ENCODE measurements at regions not wholly inside any gene's neighbourhood (a gene's known extent, or its start where the extent isn't known, plus 50 kb on each side); places are given as distances from the start of the nearest gene placed in this dataset.

DNA sequence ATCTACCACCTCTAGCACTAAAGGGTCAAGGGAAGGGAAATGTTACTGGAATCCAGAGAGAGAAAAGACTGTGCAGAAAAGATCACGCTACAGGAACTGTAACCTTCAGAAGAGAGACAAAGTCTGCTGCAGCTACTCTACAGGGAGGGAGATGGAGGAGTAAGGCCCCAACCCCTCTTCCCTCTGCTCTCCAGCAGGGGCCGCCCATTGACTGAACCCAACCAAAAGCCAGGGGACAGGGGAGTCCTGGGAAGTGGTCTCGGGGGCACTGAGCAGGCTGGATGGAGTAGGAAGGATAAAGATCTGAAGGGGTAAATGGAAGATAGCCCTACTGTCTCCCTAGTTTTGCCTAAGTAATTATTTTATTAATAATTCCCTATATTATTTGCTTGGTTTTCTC lies 72.8 kb upstream of the NR5A2 start:
- no peak for DNase-seq

DNA sequence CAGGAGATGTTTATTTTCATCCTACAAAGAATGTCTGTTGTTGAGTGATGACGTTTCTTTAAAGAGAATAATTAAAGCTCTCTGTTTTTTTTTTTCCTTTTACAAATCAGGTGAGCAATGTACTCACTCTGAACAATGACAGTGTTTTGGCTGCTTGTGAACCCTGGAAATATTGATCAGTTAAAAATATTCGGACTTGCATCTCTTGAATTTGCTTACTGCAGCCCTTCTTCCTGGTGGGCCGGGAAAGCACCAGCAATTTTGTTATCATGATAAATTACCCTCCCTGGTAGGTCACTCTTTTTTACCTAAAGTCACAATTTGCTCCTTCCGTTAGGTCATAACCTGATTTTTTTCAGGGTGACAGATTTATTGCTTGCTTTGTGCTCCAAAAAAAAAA lies 72.3 kb upstream of the NR5A2 start:
- DNase-seq: no peak

DNA sequence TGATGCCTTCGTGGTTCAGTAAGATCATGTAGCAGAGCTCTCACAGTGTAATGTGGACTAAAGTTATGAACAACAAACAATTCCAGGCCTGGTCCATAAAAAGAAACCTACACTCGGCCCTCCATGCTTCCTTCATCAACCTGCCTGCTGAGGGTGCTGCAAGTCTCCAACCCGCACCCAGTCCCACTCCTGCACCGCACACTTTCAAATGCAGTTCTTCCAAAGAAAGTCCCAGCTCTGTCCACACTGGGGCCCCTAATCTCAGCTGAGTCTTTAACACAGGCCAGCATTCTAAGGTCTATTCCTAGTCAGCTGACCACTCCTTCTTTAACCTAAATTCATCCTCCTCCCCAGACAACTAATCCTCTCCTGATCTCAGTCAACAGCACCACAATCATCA lies 71.5 kb upstream of the NR5A2 start:
- no peak for DNase-seq

DNA sequence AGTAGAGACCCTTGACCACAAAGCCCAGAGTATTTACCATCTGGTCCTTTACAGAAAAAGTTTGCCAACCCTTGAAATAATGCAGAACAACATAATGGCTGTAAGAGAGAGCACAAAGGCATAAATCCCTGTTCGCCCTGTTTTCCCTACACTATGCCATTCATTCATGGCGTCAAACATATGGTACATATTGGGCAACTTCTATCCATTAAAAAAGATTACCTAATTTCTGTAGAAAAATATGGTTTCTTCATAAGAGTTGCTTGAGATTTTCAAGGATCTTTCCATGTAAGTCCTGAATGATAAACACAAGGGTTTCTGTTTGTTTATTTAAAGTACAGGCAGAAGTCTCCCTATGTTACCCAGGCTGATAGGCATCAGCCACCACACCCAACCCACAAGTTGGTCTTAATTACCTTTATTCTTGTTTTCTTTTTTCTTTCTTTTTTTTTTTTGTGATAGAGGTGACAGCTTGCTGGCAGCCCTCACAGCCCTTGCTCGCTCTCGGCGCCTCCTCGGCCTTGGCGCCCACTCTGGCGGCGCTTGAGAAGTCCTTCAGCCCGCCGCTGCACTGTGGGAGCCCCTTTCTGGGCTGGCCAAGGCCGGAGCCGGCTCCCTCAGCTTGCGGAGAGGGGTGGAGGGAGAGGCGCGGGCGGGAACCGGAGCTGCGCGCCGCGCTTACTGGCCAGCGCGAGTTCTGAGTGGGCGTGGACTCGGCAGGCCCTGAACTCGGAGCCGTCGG lies 68.3 kb upstream of the NR5A2 start:
- DNase-seq: no peak

DNA sequence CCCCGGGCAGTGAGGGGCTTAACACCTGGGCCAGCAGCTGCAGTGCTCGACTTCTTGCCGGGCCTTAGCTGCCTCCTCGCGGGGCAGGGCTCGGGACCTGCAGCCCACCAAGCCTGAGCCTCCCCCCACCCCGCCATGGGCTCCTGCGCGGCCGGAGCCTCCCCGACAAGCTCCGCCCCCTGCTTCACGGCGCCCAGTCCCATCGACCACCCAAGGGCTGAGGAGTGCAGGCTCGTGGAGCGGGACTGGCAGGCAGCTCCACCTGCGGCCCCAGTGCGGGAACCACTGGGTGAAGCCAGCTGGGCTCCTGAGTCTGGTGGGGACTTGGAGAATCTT lies 67.8 kb upstream of the NR5A2 start:
- DNase-seq: no peak

DNA sequence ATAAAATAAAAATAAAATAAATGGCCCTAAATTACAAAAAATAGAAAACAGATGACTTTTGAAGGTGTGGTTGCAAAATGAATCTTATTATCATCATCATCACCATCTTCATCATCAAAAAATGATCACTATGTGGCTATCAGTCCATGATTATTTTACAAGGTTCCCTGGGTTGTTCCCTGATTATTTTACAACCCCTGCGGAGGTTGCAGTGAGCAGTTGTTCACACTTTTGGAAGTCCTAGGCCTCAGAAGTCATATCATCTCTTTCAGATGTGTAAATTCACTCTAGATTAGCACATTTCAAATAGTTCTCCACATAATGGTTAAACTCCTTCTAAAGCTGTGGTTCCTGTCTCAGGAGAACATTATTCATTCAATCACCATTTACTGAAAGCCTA lies 57.4 kb upstream of the NR5A2 start:
- no peak for DNase-seq

DNA sequence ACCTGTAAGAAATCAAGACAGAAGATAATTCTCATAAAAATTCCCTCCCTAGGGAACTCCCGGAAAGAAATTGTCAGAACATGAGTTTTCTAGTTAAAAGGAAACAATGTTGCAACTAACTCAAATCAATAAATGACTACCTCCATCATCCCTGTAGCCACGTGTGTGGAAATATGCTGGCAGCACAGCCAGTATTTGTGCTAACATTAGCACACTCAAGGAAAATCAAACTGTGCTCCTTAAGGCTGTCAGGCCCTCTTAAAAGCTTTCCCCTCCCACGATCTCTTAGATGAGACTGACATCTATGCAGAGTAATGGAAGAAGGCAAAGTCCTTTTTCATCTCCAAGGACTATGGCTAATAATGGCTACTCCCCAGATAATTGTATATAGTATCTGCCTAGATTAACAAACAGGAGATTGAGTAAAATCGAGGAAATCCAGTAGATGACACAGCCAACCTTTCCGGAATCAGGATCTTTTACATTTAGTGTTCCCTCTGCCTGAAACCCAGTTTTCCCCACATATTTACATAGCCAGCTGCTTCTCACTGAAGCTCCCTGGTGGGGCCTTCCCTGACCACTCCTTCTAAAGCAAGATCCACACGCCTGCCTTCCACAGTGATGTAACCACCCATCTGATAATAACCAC lies 50.9 kb upstream of the NR5A2 start:
- peak; percentile 45 for DNase-seq

All from MV-4-11 (cell line).